GM12878 (cell line): ENCODE measurements at regions not wholly inside any gene's neighbourhood (a gene's known extent, or its start where the extent isn't known, plus 50 kb on each side); places are given as distances from the start of the nearest gene placed in this dataset.

Experiments
- CHD1 ChIP-seq: IDR thresholded peaks from 2 replicates; pipeline ENCODE4 v1.6.1; 2012; ENCODE audit warnings: low read depth, low read length, improper control_type of control experiment
- KAT2A ChIP-seq: conservative IDR thresholded peaks from 2 replicates; pipeline ENCODE4 v1.6.1; 2011; ENCODE audit warnings: low read depth, low read length; ENCODE audit not compliant: control insufficient read depth
- KDM1A ChIP-seq: fragments of 200-600 bp; sonication (generic); IDR thresholded peaks from 2 replicates; pipeline ENCODE4 v1.6.1; 2016; ENCODE audit warnings: borderline replicate concordance
- MYB ChIP-seq: fragments of 150-350 bp; IDR thresholded peaks from 2 replicates; pipeline ENCODE4 v1.6.1; 2014; ENCODE audit warnings: mild to moderate bottlenecking, low read depth, low read length, borderline replicate concordance
- NFXL1 ChIP-seq: fragments of 450-650 bp; IDR thresholded peaks from 2 replicates; pipeline ENCODE4 v1.6.1; 2017; ENCODE audit warnings: antibody characterized with exemption, mild to moderate bottlenecking, borderline replicate concordance
- PAX8 ChIP-seq: fragments of 450-650 bp; IDR thresholded peaks from 2 replicates; pipeline ENCODE4 v1.6.1; 2017; ENCODE audit warnings: mild to moderate bottlenecking, moderate library complexity
- RAD21 ChIP-seq: IDR thresholded peaks from 2 replicates; pipeline ENCODE4 v1.6.1; 2011; ENCODE audit warnings: mild to moderate bottlenecking, low read depth, low read length, moderate library complexity; ENCODE audit not compliant: insufficient read depth
- RBBP5 ChIP-seq: fragments of 200-600 bp; sonication (generic); conservative IDR thresholded peaks from 2 replicates; pipeline ENCODE4 v1.6.1; 2016
- SMAD5 ChIP-seq: IDR thresholded peaks from 2 replicates; pipeline ENCODE4 v1.6.1; 2016; ENCODE audit warnings: antibody characterized with exemption, low read depth
- SP1 ChIP-seq: IDR thresholded peaks from one replicate; pipeline ENCODE4 v1.6.1; 2011; ENCODE audit warnings: low read depth, low read length
- SRF ChIP-seq, 2 experiments: IDR thresholded peaks; 2 replicates each; pipeline ENCODE4 v1.6.1; 2011; ENCODE audit warnings: low read depth in 2 of 2, low read length in 2 of 2, mild to moderate bottlenecking in 1 of 2, moderate library complexity in 1 of 2
- TAF1 ChIP-seq: IDR thresholded peaks from 2 replicates; pipeline ENCODE4 v1.6.1; 2011; ENCODE audit warnings: mild to moderate bottlenecking, low read depth, low read length, borderline replicate concordance
- ZNF207 ChIP-seq: fragments of 450-650 bp; IDR thresholded peaks from 2 replicates; pipeline ENCODE4 v1.6.1; 2014; ENCODE audit warnings: antibody characterized with exemption, mild to moderate bottlenecking, borderline replicate concordance
- ZZZ3 ChIP-seq: IDR thresholded peaks from 2 replicates; pipeline ENCODE4 v1.6.1; 2011; ENCODE audit warnings: low read depth; ENCODE audit not compliant: control insufficient read depth, insufficient read length
- TF ChIP-seq, protein P1 (sequence below): fragments of 450-650 bp; IDR thresholded peaks from 2 replicates; pipeline ENCODE4 v1.6.1; 2017; ENCODE audit warnings: borderline replicate concordance
- TF ChIP-seq, protein P2 (sequence below): IDR thresholded peaks from 2 replicates; pipeline ENCODE4 v1.6.1; 2012; ENCODE audit warnings: improper control_type of control experiment, low read depth, low read length; ENCODE audit not compliant: insufficient replicate concordance
- TF ChIP-seq, protein P3 (sequence below): fragments of 450-650 bp; IDR thresholded peaks from 2 replicates; pipeline ENCODE4 v1.6.1; 2017; ENCODE audit warnings: mild to moderate bottlenecking, moderate library complexity

DNA sequence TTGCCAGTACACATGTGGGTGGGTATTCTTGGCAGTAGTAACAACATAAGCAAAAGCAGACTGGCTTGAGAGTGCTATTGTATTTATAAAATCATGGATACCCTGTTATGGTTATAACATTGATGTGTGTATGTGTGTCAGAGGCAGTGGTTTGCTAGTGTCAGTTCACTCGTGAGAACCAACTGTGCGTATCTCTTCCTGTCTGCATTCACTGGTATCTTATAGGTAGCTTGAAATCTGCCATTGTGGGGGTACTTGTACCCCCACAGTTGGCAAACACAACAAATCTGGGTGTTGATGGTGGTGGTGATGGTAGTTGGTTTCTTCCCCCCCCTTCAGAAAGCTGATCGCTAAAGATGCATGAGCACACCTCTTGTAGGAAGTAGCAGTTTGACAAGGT, 355.8 kb upstream of the SATB1 start (continued):
- TF ChIP-seq CHD1 (no peak), RAD21 (no peak), SMAD5 (no peak), PAX8 (no peak), NFXL1 (no peak), KDM1A (no peak), ZNF207 (no peak), RBBP5 (no peak), SRF (IDR thresholded peaks at IDR 0.05; ENCODE audit: low read depth in 2 of 2, low read length in 2 of 2) (no peak), ZZZ3 (no peak), TAF1 (no peak), KAT2A (no peak), MYB (no peak), SP1 (no peak)
- TF ChIP-seq, protein P1, sequence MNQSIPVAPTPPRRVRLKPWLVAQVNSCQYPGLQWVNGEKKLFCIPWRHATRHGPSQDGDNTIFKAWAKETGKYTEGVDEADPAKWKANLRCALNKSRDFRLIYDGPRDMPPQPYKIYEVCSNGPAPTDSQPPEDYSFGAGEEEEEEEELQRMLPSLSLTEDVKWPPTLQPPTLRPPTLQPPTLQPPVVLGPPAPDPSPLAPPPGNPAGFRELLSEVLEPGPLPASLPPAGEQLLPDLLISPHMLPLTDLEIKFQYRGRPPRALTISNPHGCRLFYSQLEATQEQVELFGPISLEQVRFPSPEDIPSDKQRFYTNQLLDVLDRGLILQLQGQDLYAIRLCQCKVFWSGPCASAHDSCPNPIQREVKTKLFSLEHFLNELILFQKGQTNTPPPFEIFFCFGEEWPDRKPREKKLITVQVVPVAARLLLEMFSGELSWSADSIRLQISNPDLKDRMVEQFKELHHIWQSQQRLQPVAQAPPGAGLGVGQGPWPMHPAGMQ: no peak
- TF ChIP-seq, protein P2, sequence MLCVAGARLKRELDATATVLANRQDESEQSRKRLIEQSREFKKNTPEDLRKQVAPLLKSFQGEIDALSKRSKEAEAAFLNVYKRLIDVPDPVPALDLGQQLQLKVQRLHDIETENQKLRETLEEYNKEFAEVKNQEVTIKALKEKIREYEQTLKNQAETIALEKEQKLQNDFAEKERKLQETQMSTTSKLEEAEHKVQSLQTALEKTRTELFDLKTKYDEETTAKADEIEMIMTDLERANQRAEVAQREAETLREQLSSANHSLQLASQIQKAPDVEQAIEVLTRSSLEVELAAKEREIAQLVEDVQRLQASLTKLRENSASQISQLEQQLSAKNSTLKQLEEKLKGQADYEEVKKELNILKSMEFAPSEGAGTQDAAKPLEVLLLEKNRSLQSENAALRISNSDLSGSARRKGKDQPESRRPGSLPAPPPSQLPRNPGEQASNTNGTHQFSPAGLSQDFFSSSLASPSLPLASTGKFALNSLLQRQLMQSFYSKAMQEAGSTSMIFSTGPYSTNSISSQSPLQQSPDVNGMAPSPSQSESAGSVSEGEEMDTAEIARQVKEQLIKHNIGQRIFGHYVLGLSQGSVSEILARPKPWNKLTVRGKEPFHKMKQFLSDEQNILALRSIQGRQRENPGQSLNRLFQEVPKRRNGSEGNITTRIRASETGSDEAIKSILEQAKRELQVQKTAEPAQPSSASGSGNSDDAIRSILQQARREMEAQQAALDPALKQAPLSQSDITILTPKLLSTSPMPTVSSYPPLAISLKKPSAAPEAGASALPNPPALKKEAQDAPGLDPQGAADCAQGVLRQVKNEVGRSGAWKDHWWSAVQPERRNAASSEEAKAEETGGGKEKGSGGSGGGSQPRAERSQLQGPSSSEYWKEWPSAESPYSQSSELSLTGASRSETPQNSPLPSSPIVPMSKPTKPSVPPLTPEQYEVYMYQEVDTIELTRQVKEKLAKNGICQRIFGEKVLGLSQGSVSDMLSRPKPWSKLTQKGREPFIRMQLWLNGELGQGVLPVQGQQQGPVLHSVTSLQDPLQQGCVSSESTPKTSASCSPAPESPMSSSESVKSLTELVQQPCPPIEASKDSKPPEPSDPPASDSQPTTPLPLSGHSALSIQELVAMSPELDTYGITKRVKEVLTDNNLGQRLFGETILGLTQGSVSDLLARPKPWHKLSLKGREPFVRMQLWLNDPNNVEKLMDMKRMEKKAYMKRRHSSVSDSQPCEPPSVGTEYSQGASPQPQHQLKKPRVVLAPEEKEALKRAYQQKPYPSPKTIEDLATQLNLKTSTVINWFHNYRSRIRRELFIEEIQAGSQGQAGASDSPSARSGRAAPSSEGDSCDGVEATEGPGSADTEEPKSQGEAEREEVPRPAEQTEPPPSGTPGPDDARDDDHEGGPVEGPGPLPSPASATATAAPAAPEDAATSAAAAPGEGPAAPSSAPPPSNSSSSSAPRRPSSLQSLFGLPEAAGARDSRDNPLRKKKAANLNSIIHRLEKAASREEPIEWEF: no peak
- TF ChIP-seq, protein P3, sequence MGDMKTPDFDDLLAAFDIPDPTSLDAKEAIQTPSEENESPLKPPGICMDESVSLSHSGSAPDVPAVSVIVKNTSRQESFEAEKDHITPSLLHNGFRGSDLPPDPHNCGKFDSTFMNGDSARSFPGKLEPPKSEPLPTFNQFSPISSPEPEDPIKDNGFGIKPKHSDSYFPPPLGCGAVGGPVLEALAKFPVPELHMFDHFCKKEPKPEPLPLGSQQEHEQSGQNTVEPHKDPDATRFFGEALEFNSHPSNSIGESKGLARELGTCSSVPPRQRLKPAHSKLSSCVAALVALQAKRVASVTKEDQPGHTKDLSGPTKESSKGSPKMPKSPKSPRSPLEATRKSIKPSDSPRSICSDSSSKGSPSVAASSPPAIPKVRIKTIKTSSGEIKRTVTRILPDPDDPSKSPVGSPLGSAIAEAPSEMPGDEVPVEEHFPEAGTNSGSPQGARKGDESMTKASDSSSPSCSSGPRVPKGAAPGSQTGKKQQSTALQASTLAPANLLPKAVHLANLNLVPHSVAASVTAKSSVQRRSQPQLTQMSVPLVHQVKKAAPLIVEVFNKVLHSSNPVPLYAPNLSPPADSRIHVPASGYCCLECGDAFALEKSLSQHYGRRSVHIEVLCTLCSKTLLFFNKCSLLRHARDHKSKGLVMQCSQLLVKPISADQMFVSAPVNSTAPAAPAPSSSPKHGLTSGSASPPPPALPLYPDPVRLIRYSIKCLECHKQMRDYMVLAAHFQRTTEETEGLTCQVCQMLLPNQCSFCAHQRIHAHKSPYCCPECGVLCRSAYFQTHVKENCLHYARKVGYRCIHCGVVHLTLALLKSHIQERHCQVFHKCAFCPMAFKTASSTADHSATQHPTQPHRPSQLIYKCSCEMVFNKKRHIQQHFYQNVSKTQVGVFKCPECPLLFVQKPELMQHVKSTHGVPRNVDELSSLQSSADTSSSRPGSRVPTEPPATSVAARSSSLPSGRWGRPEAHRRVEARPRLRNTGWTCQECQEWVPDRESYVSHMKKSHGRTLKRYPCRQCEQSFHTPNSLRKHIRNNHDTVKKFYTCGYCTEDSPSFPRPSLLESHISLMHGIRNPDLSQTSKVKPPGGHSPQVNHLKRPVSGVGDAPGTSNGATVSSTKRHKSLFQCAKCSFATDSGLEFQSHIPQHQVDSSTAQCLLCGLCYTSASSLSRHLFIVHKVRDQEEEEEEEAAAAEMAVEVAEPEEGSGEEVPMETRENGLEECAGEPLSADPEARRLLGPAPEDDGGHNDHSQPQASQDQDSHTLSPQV: no peak
